ENCODE measurements at regions not wholly inside any gene's neighbourhood (a gene's known extent, or its start where the extent isn't known, plus 50 kb on each side); places are given as distances from the start of the nearest gene placed in this dataset.

DNA sequence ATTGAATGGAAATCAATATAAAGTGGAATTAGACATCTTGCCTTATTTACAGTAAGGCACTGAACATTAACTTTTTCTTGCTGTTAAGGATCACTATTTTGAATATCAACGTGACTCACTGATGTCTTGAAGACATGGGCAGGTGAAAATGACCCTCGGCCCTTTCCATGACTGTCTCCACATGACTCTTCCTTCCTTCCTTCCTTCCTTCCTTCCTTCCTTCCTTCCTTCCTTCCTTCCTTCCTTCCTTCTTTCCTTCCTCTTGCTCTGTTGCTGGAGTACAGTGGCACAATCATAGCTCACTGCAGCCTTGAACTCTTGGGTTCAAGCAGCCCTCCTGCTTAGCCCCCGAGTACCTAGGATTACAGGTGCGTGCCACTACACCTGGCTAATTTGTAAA, 52.2 kb upstream of the TOX2 start:
- TF ChIP-seq, protein P1, sequence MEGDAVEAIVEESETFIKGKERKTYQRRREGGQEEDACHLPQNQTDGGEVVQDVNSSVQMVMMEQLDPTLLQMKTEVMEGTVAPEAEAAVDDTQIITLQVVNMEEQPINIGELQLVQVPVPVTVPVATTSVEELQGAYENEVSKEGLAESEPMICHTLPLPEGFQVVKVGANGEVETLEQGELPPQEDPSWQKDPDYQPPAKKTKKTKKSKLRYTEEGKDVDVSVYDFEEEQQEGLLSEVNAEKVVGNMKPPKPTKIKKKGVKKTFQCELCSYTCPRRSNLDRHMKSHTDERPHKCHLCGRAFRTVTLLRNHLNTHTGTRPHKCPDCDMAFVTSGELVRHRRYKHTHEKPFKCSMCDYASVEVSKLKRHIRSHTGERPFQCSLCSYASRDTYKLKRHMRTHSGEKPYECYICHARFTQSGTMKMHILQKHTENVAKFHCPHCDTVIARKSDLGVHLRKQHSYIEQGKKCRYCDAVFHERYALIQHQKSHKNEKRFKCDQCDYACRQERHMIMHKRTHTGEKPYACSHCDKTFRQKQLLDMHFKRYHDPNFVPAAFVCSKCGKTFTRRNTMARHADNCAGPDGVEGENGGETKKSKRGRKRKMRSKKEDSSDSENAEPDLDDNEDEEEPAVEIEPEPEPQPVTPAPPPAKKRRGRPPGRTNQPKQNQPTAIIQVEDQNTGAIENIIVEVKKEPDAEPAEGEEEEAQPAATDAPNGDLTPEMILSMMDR (IDR thresholded peaks at IDR 0.05): no peak
- TF ChIP-seq POLR2A (IDR thresholded peaks at IDR 0.05) (no peak), POLR2AphosphoS5 (IDR thresholded peaks at IDR 0.05) (no peak)
